ENCODE measurements at regions not wholly inside any gene's neighbourhood (a gene's known extent, or its start where the extent isn't known, plus 50 kb on each side); places are given as distances from the start of the nearest gene placed in this dataset.

GRCh38 chr4:17168571-17168970, 270.1 kb upstream of the LDB2 start:
- Histone ChIP-seq H3K27ac (no peak overlapping the region), H3K27me3 (no peaks in the 10 kb centered on the region), H3K4me3 (no peak overlapping the region), H3K9me3 (no peaks in the 10 kb centered on the region), H3K4me1 (peaks cover 0 to 3% (median 0%) of the 10 kb centered on the region in 4 donors), H3K36me3 (no peaks in the 10 kb centered on the region)
- DNase-seq = peak in 1 of 2 donors; percentile 58
- 33 to 56% (median 43%) methylated on average over 1 of the region's 1 CpG for WGBS, 5 donors
- intact Hi-C loops (cut with DNase I; ENCODE audit: low total_unique reads) = no loop called here
- TF ChIP-seq POLR2AphosphoS5 (IDR thresholded peaks at IDR 0.05) (no peak), CTCF (IDR thresholded peaks at IDR 0.05) (no peak), EP300 (IDR thresholded peaks at IDR 0.05) (no peak), POLR2A (IDR thresholded peaks at IDR 0.05) (no peak)

GRCh38 chr4:17166954-17167353, 268.5 kb upstream of the LDB2 start:
- 23 to 62% (median 31%) methylated on average over 4 to 5 of the region's 5 CpGs for WGBS, 5 donors
- intact Hi-C loops (cut with DNase I; ENCODE audit: low total_unique reads) = no loop called here
- no peaks in the 10 kb centered on the region for H3K36me3 ChIP-seq
- no peak for TF ChIP-seq CTCF (IDR thresholded peaks at IDR 0.05)
- no peak for TF ChIP-seq EP300 (IDR thresholded peaks at IDR 0.05)
- no peak for TF ChIP-seq POLR2AphosphoS5 (IDR thresholded peaks at IDR 0.05)
- no peak for TF ChIP-seq POLR2A (IDR thresholded peaks at IDR 0.05)
- DNase-seq = peak in 1 of 2 donors; percentile 28
- H3K4me3 ChIP-seq = no peak overlapping the region
- H3K27ac ChIP-seq = no peak overlapping the region
- H3K9me3 ChIP-seq = peaks cover 0 to 4% (median 2%) of the 10 kb centered on the region in 4 donors
- no peaks in the 10 kb centered on the region for H3K27me3 ChIP-seq
- H3K4me1 ChIP-seq = peaks cover 0 to 3% (median 0%) of the 10 kb centered on the region in 4 donors

GRCh38 chr4:17165286-17165685, 266.8 kb upstream of the LDB2 start:
- 69 to 93% (median 89%) methylated on average over 1 of the region's 1 CpG for WGBS, 5 donors
- H3K27me3 ChIP-seq = no peaks in the 10 kb centered on the region
- H3K4me3 ChIP-seq = no peak overlapping the region
- no peak for TF ChIP-seq CTCF (IDR thresholded peaks at IDR 0.05)
- intact Hi-C loops (cut with DNase I; ENCODE audit: low total_unique reads) = no loop called here
- peaks cover 0 to 3% (median 0%) of the 10 kb centered on the region in 4 donors for H3K4me1 ChIP-seq
- no peaks in the 10 kb centered on the region for H3K36me3 ChIP-seq
- no peak for DNase-seq
- no peak overlapping the region for H3K27ac ChIP-seq
- H3K9me3 ChIP-seq = peaks cover 0 to 13% (median 4%) of the 10 kb centered on the region in 4 donors

GRCh38 chr4:17164666-17165065, 266.2 kb upstream of the LDB2 start:
- Histone ChIP-seq H3K36me3 (no peaks in the 10 kb centered on the region), H3K27ac (no peak overlapping the region), H3K4me1 (peaks cover 0 to 3% (median 0%) of the 10 kb centered on the region in 4 donors), H3K9me3 (peaks cover 0 to 13% (median 4%) of the 10 kb centered on the region in 4 donors), H3K4me3 (no peak overlapping the region), H3K27me3 (no peaks in the 10 kb centered on the region)
- no peak for DNase-seq
- intact Hi-C loops (cut with DNase I; ENCODE audit: low total_unique reads) = no loop called here
- TF ChIP-seq CTCF (IDR thresholded peaks at IDR 0.05) = no peak
- TF ChIP-seq POLR2A (IDR thresholded peaks at IDR 0.05) = no peak
- no peak for TF ChIP-seq EP300 (IDR thresholded peaks at IDR 0.05)
- no peak for TF ChIP-seq POLR2AphosphoS5 (IDR thresholded peaks at IDR 0.05)
- 67 to 79% (median 71%) methylated on average over 2 of the region's 2 CpGs for WGBS, 5 donors

Data from stomach (tissue), 8 donors.